Subcutaneous abdominal adipose tissue (tissue), 5 donors: ENCODE measurements at regions not wholly inside any gene's neighbourhood (a gene's known extent, or its start where the extent isn't known, plus 50 kb on each side); places are given as distances from the start of the nearest gene placed in this dataset.

Experiments
- H3K27ac ChIP-seq: one replicate; pipeline ENCODE4 v1.7.0; 2013; ENCODE audit warnings: low read depth, mild to moderate bottlenecking, inconsistent platforms, low read length, moderate library complexity
- H3K27me3 ChIP-seq, 5 donors: one replicate each; pipeline ENCODE4 v1.7.0; 2013; ENCODE audit warnings: low read length in 5 of 5, inconsistent platforms in 1 of 5; ENCODE audit not compliant: control insufficient read depth in 5 of 5, insufficient read depth in 4 of 5
- H3K36me3 ChIP-seq, 5 donors: one replicate each; pipeline ENCODE4 v1.7.0; 2013; ENCODE audit warnings: low read length in 5 of 5; ENCODE audit not compliant: control insufficient read depth in 5 of 5, insufficient read depth in 5 of 5
- H3K4me1 ChIP-seq, 5 donors: one replicate each; pipeline ENCODE4 v1.7.0; 2013; ENCODE audit warnings: low read length in 5 of 5, mild to moderate bottlenecking in 3 of 5, moderate library complexity in 1 of 5; ENCODE audit not compliant: control insufficient read depth in 5 of 5, insufficient read depth in 5 of 5
- H3K4me3 ChIP-seq, 5 donors: one replicate each; pipeline ENCODE4 v1.7.0; 2013; ENCODE audit warnings: low read length in 5 of 5, low read depth in 1 of 5
- H3K9ac ChIP-seq, 5 donors: one replicate each; pipeline ENCODE4 v1.7.0; 2013; ENCODE audit warnings: low read length in 5 of 5, mild to moderate bottlenecking in 4 of 5, moderate library complexity in 3 of 5
- H3K9me3 ChIP-seq, 5 donors: one replicate each; pipeline ENCODE4 v1.7.0; 2013; ENCODE audit warnings: low read length in 5 of 5; ENCODE audit not compliant: control insufficient read depth in 5 of 5
- donor health status: healthy.
- donor health status: healthy.
- donor health status: healthy.
- donor health status: healthy.
- donor health status: healthy.

DNA sequence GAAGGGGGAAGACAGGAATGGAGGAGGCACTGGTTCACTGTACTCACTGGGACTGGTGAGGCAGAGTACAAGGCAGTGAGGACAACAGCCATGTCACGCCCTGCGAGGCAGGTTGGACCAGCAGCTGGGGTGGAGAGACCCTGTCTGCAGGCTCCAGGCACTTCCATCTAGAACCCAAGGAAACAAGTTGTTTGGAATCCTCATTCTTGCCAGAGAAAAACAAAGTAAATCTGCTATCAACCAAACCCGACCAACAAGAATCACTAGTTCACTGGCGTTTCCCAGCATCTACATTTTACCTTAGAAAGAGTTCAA, 98.5 kb upstream of the CDYL start:
- Histone ChIP-seq H3K9ac (no peak overlapping the region), H3K27me3 (no peaks in the 10 kb centered on the region), H3K4me1 (peaks cover 6 to 9% (median 8%) of the 10 kb centered on the region in 5 donors), H3K27ac (no peak overlapping the region), H3K9me3 (no peaks in the 10 kb centered on the region), H3K36me3 (no peaks in the 10 kb centered on the region), H3K4me3 (no peak overlapping the region)

DNA sequence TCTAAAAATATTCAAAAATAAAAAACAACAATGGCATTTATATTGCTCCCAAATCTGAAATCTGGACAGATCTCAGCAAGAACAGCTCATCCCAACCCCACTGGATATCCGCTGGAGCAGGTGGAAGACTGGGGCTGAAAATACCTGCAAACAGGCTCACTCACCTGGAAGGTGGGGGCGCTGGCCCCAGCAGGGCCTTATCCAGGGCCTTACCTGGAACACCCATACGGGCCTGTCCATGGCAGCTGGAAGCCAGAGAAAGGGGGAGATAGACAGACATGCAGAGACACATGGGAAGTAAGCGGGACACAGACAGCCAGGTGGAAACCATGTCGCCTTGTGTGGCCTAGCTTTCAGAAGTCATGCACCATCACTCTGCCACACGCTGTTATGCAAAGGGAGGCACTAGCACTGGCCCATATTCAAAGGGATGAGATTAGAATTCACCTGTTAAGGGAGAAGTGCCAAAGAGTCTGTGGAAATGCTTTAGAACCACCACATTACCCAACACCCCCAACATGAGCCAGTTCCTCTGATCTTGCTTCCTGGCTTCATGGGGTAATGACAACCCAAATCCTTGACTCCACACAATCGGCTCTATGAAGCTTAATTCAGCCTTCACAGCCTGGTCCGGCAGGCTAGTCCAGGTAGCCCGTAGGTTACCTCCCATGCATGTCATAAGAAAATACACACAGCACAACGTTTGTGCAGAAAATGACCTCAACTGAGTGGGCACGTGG, 99.0 kb upstream of the CDYL start:
- Histone ChIP-seq H3K9ac (no peak overlapping the region), H3K36me3 (no peaks in the 10 kb centered on the region), H3K27me3 (no peaks in the 10 kb centered on the region), H3K4me3 (no peak overlapping the region), H3K4me1 (peaks cover 6 to 14% (median 12%) of the 10 kb centered on the region in 5 donors), H3K9me3 (no peaks in the 10 kb centered on the region), H3K27ac (no peak overlapping the region)

DNA sequence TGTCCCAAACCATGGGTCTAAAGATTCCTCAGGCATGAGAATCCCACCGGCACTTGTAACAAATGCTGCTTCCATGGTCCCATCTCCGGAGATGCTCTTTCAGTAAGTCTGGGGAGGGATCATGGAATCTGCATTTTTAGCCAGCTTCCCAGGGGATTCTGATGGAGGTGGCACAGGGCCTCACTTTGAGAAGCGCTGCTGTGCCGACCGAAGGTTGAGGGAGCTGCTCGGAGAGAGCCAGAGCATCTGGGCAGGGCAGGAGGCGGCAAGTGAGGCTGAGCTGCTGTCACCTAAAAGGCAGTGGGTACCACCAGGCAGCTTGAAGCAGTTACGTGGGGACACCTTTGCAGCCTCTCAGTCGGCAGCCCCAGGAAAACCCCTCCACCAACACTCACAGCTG, 100.2 kb upstream of the CDYL start:
- Histone ChIP-seq H3K9me3 (no peaks in the 10 kb centered on the region), H3K4me1 (peaks cover 6 to 16% (median 12%) of the 10 kb centered on the region in 5 donors), H3K4me3 (no peak overlapping the region), H3K27ac (no peak overlapping the region), H3K9ac (no peak overlapping the region), H3K36me3 (no peaks in the 10 kb centered on the region), H3K27me3 (no peaks in the 10 kb centered on the region)

DNA sequence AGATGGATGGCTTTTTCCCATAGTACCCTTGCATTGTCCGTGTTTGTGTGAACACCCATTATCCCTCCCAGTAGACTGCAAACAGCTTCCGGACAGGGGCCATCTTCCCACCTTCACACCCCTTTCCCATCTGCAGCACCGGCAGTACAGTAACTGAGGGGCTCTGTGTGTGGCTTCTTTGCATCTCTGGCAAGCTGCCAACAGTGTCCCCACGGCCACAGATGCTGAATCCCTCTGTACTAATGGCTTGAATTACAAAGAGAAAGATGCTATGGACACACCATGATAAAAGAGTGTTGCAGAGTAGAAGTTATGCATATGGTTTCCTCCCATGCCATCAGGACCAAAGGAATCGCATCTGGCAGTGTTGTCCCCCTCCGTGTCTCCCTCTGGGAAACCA, 101.1 kb upstream of the CDYL start:
- no peaks in the 10 kb centered on the region for H3K9me3 ChIP-seq
- H3K27me3 ChIP-seq = no peaks in the 10 kb centered on the region
- H3K4me3 ChIP-seq = no peak overlapping the region
- peaks cover 6 to 16% (median 12%) of the 10 kb centered on the region in 5 donors for H3K4me1 ChIP-seq
- H3K36me3 ChIP-seq = no peaks in the 10 kb centered on the region
- H3K27ac ChIP-seq = no peak overlapping the region
- H3K9ac ChIP-seq = no peak overlapping the region

DNA sequence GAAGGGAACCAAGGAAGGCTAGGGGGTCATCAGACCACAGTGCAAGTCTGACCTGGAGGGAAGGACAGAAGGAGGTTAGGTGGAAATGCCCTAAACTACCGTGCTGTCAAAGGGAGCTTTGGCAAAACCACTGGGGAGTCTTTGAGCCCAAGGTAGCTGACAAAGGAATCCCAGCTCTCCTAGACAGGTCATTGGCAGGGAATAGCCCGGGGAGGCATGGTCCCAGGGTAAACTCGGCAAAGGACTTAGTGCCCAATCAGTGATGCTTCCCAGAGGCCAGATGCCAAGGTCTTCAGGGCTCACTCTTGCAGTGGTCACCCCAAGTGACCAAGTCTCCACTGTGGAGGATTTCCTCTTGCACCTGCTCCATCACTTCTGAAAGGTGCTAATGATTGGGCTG, 102.3 kb upstream of the CDYL start:
- Histone ChIP-seq H3K36me3 (no peaks in the 10 kb centered on the region), H3K27ac (no peak overlapping the region)

DNA sequence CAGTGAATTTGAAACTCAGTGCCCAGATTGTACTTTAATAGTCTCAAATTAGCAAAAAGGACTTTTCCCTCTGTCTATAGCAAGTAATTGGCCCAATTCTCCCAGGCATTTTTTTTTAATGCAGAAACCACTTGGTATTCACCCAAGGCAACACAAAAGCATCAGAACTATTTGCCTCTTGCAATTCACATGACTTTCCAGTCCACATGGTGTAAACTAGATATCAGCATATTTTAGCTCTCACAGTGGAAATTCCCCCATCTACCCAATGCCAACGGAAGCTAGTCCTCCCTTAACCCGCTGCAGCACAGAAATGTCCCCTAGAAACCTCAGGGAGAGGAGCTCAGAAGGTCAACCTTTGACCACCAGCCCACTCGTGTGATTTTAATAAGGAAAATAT, 103.4 kb upstream of the CDYL start:
- Histone ChIP-seq H3K4me1 (peaks cover 6 to 16% (median 12%) of the 10 kb centered on the region in 5 donors), H3K36me3 (no peaks in the 10 kb centered on the region), H3K9me3 (no peaks in the 10 kb centered on the region), H3K9ac (no peak overlapping the region), H3K27ac (no peak overlapping the region), H3K27me3 (no peaks in the 10 kb centered on the region), H3K4me3 (no peak overlapping the region)

More for the DNA sequence above, 102.3 kb upstream of the CDYL start:
- no peaks in the 10 kb centered on the region for H3K9me3 ChIP-seq
- no peaks in the 10 kb centered on the region for H3K27me3 ChIP-seq
- no peak overlapping the region for H3K9ac ChIP-seq
- peaks cover 6 to 16% (median 12%) of the 10 kb centered on the region in 5 donors for H3K4me1 ChIP-seq
- H3K4me3 ChIP-seq = no peak overlapping the region

DNA sequence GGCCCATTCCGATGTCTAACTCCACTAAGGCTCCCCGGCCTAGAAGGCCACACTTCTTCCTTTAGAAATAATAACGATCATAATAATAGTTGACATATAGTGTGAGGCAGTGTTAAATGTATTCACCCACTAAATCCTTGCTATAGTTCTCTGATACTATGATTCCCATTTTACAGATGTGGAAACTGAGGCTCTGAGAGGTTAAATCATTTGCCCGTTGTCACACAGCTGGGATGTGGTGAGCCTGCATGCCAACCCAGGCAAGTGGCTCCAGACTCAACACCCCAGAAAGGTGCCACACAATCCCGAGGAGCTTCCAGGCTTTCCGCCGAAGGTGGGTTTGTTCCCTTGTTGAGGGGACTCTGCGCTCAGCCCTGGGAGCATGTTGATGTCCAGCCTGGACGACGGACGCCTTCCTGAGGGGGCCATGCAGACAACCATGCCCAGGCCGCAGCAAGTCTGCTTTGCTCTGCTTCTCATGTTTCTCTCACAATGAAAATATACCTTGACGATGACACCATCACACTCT, 104.6 kb upstream of the CDYL start:
- Histone ChIP-seq H3K9me3 (no peaks in the 10 kb centered on the region), H3K36me3 (no peaks in the 10 kb centered on the region)

DNA sequence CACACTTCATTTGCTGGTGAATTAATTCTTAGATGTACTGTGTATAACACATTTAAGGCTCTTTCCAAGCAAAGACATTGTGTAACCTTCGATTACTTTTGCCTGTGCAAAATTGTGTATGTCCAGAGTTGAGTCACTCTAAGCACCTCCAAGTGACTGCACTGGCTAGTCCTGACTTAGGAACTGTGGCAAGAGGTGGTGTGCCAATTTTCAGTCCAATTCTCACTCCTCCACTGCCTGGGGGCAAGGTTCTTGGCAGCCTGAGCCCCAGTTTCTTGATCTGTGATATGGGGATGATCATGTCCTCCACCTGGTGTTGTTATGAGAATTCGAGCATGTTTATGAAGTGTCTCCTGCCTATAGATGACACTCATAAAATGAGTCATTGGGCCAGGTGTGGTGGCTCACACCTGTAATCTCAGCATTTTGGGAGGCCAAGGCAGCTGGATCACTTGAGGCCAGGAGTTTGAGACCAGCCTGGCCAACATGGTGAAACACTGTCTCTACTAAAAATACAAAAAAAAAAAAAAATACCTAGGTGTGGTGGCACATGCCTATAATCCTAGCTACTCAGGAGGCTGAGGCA, 105.3 kb upstream of the CDYL start:
- Histone ChIP-seq H3K27ac (no peak overlapping the region), H3K36me3 (no peaks in the 10 kb centered on the region), H3K9me3 (no peaks in the 10 kb centered on the region), H3K4me3 (no peak overlapping the region), H3K4me1 (peaks cover 6 to 16% (median 12%) of the 10 kb centered on the region in 5 donors), H3K9ac (no peak overlapping the region), H3K27me3 (no peaks in the 10 kb centered on the region)

More for the DNA sequence above, 104.6 kb upstream of the CDYL start:
- Histone ChIP-seq H3K9ac (no peak overlapping the region), H3K4me3 (no peak overlapping the region), H3K27ac (no peak overlapping the region), H3K27me3 (no peaks in the 10 kb centered on the region), H3K4me1 (peaks cover 6 to 16% (median 12%) of the 10 kb centered on the region in 5 donors)

DNA sequence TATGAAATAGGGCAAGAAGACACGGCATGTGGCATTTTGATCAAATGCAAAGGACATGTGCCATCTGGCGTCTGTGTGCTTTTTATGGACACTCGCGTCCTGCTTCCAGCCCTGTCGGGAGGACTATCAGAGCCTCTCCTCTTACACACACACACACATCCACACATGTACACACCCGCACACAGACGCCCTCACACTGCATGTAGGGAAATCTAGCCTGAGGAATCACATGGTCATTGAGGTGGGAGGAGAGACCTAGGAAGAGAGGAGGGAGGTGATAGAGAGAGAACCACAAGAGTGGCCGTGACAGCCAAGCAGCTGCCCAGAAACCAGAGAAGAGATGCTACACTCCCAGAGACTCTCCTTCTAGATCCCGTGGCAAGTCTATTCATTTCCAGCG, 105.9 kb upstream of the CDYL start:
- Histone ChIP-seq H3K36me3 (no peaks in the 10 kb centered on the region), H3K4me1 (peaks cover 6 to 16% (median 12%) of the 10 kb centered on the region in 5 donors), H3K9me3 (no peaks in the 10 kb centered on the region), H3K9ac (no peak overlapping the region), H3K27me3 (no peaks in the 10 kb centered on the region), H3K4me3 (no peak overlapping the region), H3K27ac (no peak overlapping the region)

DNA sequence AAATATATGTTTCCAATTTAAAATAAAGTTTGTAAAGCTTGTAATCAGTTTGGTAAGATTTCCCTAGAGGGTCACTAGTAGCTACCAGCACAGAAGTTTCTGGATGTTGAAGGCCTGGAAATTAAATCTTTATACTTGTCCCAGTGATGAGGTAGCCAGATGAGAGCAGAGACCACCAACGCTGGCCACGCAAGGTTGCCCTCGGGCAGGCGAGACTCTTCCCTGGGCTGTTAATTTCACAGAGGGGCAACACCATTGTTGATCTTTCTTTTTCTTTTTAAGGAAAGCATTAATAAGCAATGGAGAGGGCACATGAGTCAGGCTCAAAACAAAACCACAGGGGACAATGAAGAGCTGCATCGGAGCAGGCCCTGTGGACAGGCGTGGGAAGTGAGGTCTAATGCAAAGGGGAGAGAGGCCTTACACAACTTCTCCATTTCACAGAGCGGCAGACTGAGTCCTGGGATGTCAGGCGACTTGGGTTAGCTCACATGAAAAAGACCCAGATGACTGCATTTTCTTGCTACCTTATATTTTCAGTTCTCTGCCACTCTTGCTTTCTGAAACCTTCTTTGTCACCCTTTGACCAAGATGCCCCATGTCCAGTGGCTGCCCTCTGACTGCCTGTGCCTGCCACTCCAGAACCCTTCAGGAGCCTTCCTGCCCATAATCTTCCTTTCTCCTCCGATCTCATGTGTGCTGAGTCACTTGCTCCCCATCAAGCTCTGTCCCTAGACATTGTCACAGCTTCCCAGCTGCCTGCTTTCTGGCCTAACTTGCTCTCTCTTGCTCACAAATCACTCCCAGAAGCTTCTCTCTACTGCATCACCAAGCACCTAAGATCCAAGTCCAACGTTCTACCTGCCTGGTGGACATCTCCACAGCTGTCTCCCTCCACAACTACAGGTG, 107.7 kb upstream of the CDYL start:
- Histone ChIP-seq H3K4me3 (no peak overlapping the region), H3K4me1 (peaks cover 2 to 26% (median 16%) of the 10 kb centered on the region in 5 donors), H3K27me3 (no peaks in the 10 kb centered on the region), H3K36me3 (no peaks in the 10 kb centered on the region), H3K9ac (no peak overlapping the region), H3K9me3 (no peaks in the 10 kb centered on the region), H3K27ac (no peak overlapping the region)
